ENCODE measurements at regions not wholly inside any gene's neighbourhood (a gene's known extent, or its start where the extent isn't known, plus 50 kb on each side); places are given as distances from the start of the nearest gene placed in this dataset.

DNA sequence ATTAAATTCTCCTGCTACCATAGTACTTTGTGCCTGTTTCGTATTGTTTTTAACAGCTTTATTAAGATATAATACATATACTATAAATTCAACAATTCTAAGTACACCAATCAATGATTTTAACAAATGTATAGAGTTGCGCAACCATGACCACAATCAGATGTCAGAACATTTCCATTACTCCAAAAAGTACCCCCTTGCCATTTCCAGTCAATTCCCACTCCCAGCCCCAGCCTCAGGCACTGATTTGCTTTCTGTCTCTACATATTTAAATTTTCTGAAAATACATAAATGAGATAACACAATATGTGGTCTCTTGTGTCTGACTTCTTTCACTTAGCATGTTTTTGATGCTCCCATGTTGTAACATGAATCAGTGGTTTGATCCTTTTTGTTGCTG is 193.9 kb downstream of the FIGN start:
- DNase-seq: no peak

- DNase-seq: no peak
Observed at GRCh38 chr2:163541495-163541894, 194.3 kb downstream of the FIGN start.

DNA sequence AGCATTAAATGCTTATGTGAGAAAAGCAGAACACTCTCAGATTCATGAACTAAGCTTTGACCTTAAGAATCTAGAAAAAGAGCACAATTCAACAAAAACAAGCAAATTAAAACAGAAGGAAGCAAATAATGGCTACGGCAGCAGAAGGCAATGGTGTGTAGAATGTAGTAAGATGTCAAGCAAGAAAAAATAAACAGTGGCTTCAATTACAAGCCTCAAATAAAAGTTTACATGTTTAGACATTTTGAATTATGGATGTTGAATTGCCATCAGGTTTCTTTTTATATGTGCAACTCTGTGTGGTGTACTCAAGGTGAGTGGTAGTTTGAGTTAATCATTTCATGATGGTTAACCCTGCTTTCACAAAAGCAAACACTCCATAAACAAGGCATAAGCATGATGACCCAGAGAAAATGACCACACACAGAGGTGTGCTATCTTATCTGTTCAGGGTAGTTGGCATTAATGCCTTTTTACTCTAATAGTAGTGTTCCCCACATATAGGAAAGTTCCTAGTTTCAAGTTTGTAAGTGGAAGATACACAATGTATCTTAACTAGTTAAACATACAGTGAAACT is 207.1 kb downstream of the FIGN start:
- DNase-seq: no peak

DNA sequence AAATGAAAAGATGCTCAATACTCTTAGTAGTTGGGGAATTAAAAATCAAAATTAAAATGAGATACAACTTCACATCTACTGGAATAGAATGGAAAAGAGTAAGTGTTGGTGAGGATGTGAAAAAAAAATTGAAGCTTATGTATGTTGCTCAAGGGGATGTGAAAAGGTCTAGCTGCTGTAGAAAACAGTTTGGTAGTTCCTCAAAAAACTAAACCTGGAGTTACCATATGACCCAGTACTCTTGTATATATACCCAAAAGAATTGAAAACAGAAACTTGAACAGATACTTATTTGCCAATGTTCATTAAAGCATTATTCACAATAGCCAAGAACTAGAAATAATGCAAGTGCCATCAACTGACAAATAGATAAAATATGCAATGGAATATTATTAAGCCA is 208.4 kb downstream of the FIGN start:
- DNase-seq: no peak

- DNase-seq: no peak
Observed at GRCh38 chr2:163518762-163519161, 217.0 kb downstream of the FIGN start.

- DNase-seq: no peak
Observed at GRCh38 chr2:163515836-163516235, 220.0 kb downstream of the FIGN start.

GRCh38 chr2:163505281-163505680 is 230.5 kb downstream of the FIGN start:
- no peak for DNase-seq

GRCh38 chr2:163493359-163494298 is 242.2 kb downstream of the FIGN start:
- no peak for DNase-seq

DNA sequence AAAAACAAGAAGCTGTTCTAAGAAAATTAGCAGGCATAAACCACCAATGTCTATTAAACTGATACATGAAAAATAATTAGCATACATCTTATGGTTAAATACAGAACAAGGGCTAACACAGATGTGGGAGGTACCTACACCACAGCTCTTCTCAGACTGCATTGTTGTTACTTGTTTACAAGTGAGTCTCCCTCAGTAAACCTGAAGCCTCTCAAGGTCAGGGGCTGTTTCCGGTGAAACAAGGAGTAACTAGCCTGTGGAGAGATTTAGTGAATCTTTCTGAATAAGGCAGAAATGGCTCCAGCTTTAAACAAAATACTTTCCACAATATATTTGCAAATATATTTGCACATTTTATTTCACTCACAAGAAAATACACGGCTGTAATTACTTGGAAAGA is 244.0 kb downstream of the FIGN start:
- DNase-seq: no peak

GRCh38 chr2:163490281-163490680 is 245.5 kb downstream of the FIGN start:
- no peak for DNase-seq

- DNase-seq: no peak
Observed at GRCh38 chr2:163481515-163481914, 254.3 kb downstream of the FIGN start.

DNA sequence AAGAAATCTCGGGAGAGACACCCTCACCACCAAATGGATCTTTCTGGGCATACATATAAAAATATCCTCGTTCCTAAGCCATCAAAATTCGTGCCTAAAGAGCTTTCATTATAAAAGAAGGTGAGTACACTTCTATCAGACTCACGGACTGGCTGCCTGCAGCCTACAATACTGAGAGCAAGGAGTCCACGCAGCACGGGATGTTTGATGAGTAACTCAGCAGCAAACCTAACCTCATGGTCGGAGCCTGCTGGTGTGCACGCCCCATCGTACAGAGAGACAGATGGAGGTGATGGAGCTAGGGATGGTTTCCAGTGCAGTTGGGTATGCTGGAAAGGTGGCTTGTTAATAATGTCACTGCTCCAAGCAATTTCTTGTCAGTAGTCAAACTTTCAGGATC is 256.2 kb downstream of the FIGN start:
- no peak for DNase-seq

- no peak for DNase-seq
Observed at GRCh38 chr2:163475815-163476214, 260.0 kb downstream of the FIGN start.

DNA sequence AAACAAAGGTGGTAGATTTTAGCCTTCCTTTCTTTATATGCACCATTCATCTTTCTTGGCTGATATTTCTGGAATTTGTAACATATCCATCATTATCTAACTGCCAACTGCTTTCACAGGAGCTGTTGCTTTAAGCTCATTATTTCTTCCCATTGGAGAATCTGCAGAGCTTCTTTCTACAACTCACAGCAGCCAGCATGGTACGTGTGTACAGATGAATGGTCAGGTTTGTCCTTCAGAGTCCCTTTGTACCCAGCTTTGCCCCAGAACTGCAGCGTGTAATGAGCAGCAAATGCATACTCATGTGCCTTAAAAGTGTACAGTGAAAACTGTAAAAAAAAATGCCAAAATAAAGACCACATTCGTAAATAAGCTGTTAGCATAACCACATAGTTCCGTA is 260.9 kb downstream of the FIGN start:
- no peak for DNase-seq

DNA sequence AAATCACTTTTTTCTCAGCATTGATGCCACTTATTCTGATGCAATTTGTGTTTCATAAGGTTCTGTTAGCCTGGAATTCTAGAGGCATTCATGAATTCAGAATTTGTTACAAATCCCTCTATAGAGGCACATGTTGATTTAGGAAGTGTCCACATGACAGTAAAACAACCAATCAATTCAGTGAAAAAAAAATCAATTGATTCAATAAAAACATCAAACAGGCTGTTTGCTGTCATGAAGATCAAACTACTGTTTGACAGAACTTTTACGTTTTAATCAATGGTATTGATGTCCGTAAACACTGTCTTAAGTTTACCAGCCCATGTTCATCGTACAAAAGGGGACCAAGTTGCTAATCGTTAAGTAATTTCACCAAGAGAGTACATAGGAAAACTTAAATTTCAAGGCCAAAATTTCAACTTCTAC is 261.5 kb downstream of the FIGN start:
- no peak for DNase-seq

- DNase-seq: no peak
Observed at GRCh38 chr2:163471947-163472346, 263.9 kb downstream of the FIGN start.

DNA sequence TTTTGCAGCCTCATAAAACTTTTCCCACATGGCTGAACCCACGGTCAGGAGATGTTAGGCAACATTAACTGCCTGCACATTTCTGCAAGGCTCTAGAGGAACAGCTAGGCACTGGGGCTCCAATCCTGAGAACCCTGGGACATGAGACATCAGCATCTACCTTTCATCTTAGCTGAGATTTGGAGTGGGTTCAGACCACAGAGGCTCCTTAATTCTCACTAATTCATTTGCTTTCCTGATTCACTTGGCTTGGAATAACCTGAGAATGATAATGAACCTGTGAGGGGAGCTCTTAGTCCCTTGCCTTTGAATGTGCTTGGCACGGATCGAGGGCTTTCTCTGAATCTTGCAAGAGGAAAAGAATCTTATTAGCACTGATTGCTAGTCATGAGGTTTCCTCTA is 266.2 kb downstream of the FIGN start:
- no peak for DNase-seq

GRCh38 chr2:163467251-163467630 is 268.6 kb downstream of the FIGN start:
- DNase-seq: no peak

DNA sequence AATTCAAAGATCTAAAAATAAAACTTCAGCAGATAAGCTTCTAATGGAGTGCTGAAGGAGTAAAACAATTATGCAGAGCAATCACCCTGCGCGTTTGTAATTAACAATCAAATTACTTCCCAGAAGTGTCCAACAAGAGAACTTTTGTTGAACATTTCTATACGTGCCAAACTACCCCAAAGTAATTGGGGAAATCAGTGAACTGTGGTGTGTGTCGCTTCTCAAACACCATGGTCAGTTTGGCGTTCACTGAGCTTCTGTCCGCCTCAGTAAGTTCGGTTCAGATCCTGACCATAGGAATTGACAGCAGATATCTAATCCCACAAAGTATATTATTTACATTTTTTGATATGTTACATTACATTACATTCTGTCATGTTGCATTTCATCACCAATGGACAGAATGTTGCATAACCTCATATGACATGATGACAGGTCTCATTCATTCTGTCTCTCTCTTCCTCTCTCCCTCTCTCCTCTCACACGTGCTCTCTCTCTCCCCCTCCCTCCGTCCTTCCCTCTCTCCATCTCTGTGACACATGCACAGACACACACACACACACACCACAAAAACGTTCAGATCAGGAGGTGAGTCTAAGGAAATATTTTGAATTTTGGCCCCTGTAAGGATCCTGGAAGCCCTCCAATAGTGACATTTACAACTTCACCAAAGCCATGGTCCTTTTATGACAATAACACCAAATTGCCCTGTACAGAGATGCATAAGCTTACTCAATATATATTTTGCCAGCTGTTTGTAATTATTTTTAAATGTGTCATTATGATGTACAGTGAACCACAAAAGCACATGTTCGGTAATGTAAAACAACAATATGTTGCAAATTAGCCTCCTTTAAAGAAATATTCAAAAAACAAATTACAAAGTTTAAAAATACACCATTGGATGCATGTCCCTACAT is 269.2 kb downstream of the FIGN start:
- DNase-seq: no peak

DNA sequence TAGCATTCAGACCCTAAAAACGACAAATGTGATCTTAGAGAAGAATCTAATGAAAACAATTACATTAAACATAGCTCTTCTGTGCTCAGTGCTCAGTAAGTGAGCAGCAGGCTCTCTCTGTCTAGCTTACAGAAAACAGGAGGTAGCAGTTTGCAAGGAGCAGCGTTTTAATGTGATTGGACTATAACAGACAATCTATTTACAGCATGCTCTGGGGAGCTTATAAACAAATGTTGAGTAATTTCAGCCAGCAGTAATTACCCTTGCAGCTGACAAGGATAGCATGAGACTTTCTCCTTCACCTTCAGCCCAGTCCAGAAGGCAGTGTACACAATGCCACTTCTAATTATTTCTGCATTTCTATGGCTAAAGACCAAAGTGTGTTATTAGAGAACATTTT is 270.4 kb downstream of the FIGN start:
- DNase-seq: peak; percentile 57

DNA sequence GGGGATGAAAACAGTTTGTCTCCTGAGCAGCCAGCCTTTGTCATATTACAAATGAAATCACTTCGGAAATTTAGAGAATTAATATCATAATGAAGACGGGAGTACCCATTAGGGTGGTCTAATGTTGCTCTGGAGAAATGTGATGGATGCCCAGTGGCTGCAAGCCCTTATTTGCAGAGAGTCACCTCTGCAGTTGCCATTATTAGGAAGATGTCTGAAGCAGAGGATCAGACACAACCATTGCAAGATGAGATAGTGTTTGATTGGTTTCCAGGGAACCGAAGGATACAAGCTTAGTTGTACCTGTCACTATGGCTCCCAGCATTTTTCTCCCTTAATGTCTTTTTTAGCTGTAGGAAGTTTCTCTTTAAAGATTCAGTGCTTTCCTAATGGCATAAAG is 272.4 kb downstream of the FIGN start:
- no peak for DNase-seq

GRCh38 chr2:163462993-163463392 is 272.8 kb downstream of the FIGN start:
- DNase-seq: no peak

GRCh38 chr2:163459986-163460385 is 275.8 kb downstream of the FIGN start:
- no peak for DNase-seq
